H9 (cell line): ENCODE measurements at regions not wholly inside any gene's neighbourhood (a gene's known extent, or its start where the extent isn't known, plus 50 kb on each side); places are given as distances from the start of the nearest gene placed in this dataset.

ENCODE experiments used
- DNase-seq: peaks from one replicate; pipeline ENCODE4 v3.0.0-alpha.2; 2017
- H2AFZ ChIP-seq: one replicate; pipeline ENCODE4 v1.6.1; 2013; ENCODE audit warnings: mild to moderate bottlenecking, low read length, control low read depth, moderate library complexity
- H2AK5ac ChIP-seq: 2 replicates; pipeline ENCODE4 v1.6.1; 2013; ENCODE audit warnings: low read length, control low read depth, mixed read lengths; ENCODE audit not compliant: insufficient read length
- H2BK120ac ChIP-seq: one replicate; pipeline ENCODE4 v1.6.1; 2013; ENCODE audit warnings: low read depth, mild to moderate bottlenecking, low read length, control low read depth, inconsistent platforms; ENCODE audit not compliant: poor library complexity, severe bottlenecking
- H2BK12ac ChIP-seq: 2 replicates; pipeline ENCODE4 v1.6.1; 2013; ENCODE audit warnings: low read length, control low read depth, mixed read lengths, low read depth; ENCODE audit not compliant: insufficient read length
- H2BK15ac ChIP-seq: 2 replicates; pipeline ENCODE4 v1.6.1; 2013; ENCODE audit warnings: low read depth, low read length, control low read depth
- H2BK20ac ChIP-seq: one replicate; pipeline ENCODE4 v1.6.1; 2013; ENCODE audit warnings: low read depth, mild to moderate bottlenecking, low read length, control low read depth, inconsistent platforms; ENCODE audit not compliant: poor library complexity, severe bottlenecking
- H2BK5ac ChIP-seq: 2 replicates; pipeline ENCODE4 v1.6.1; 2013; ENCODE audit warnings: low read length, control low read depth, mixed read lengths; ENCODE audit not compliant: insufficient read length
- H3K14ac ChIP-seq: 2 replicates; pipeline ENCODE4 v1.6.1; 2013; ENCODE audit warnings: low read length, control low read depth; ENCODE audit not compliant: insufficient read depth
- H3K18ac ChIP-seq: 2 replicates; pipeline ENCODE4 v1.6.1; 2013; ENCODE audit warnings: low read depth, mild to moderate bottlenecking, mixed read lengths, low read length, control low read depth; ENCODE audit not compliant: insufficient read length
- H3K23ac ChIP-seq: 2 replicates; pipeline ENCODE4 v1.6.1; 2013; ENCODE audit warnings: low read length, control low read depth, mixed read lengths, low read depth; ENCODE audit not compliant: insufficient read length
- H3K23me2 ChIP-seq: 2 replicates; pipeline ENCODE4 v1.6.1; 2013; ENCODE audit warnings: low read depth, mild to moderate bottlenecking, mixed read lengths, low read length, control low read depth; ENCODE audit not compliant: insufficient read length, poor library complexity, severe bottlenecking
- H3K27ac ChIP-seq: 2 replicates; pipeline ENCODE4 v1.5.1; 2013; ENCODE audit warnings: low read length, control low read depth, mixed read lengths, low read depth; ENCODE audit not compliant: insufficient read length
- H3K27me3 ChIP-seq: 2 replicates; pipeline ENCODE4 v1.6.1; 2013; ENCODE audit warnings: low read length, control low read depth, inconsistent platforms; ENCODE audit not compliant: insufficient read depth
- H3K4ac ChIP-seq: 2 replicates; pipeline ENCODE4 v1.6.1; 2013; ENCODE audit warnings: low read depth, mild to moderate bottlenecking, control low read depth, inconsistent platforms, low read length, moderate library complexity
- H3K4me1 ChIP-seq: 2 replicates; pipeline ENCODE4 v1.6.1; 2013; ENCODE audit warnings: low read length, control low read depth, inconsistent platforms; ENCODE audit not compliant: insufficient read depth
- H3K4me2 ChIP-seq: 2 replicates; pipeline ENCODE4 v1.6.1; 2013; ENCODE audit warnings: low read length, control low read depth, mixed read lengths; ENCODE audit not compliant: insufficient read length, insufficient read depth
- H3K56ac ChIP-seq: 2 replicates; pipeline ENCODE4 v1.6.1; 2013; ENCODE audit warnings: low read depth, mild to moderate bottlenecking, mixed read lengths, low read length, control low read depth; ENCODE audit not compliant: insufficient read length
- H3K79me1 ChIP-seq: 2 replicates; pipeline ENCODE4 v1.6.1; 2013; ENCODE audit warnings: low read depth, mild to moderate bottlenecking, moderate library complexity, low read length, control low read depth, inconsistent platforms; ENCODE audit not compliant: insufficient read depth, poor library complexity, severe bottlenecking
- H3K79me2 ChIP-seq: 2 replicates; pipeline ENCODE4 v1.6.1; 2013; ENCODE audit warnings: low read length, control low read depth, inconsistent platforms; ENCODE audit not compliant: insufficient read depth
- H3K9ac ChIP-seq: 2 replicates; pipeline ENCODE4 v1.6.1; 2013; ENCODE audit warnings: low read length, control low read depth, mixed read lengths; ENCODE audit not compliant: insufficient read length; ENCODE audit errors: extremely low read depth
- H3K9me3 ChIP-seq: one replicate; pipeline ENCODE4 v1.6.1; 2013; ENCODE audit warnings: low read depth, low read length, inconsistent platforms; ENCODE audit not compliant: control insufficient read depth
- H3T11ph ChIP-seq: one replicate; pipeline ENCODE4 v1.6.1; 2013; ENCODE audit warnings: mild to moderate bottlenecking, low read length, control low read depth, inconsistent platforms
- H4K20me1 ChIP-seq: one replicate; pipeline ENCODE4 v1.6.1; 2013; ENCODE audit not compliant: control insufficient read depth, insufficient read length, insufficient read depth
- H4K5ac ChIP-seq: 2 replicates; pipeline ENCODE4 v1.6.1; 2013; ENCODE audit warnings: low read depth, mild to moderate bottlenecking, mixed read lengths, low read length, control low read depth; ENCODE audit not compliant: insufficient read length
- H4K8ac ChIP-seq: replicated peaks from 2 replicates; pipeline ENCODE4 v1.6.1; 2013; ENCODE audit warnings: low read length, control low read depth, mixed read lengths, low read depth; ENCODE audit not compliant: insufficient read length
- H4K91ac ChIP-seq: 2 replicates; pipeline ENCODE4 v1.6.1; 2013; ENCODE audit warnings: low read depth, mild to moderate bottlenecking, moderate library complexity, mixed read lengths, low read length, control low read depth; ENCODE audit not compliant: insufficient read length
- H3K27ac Mint-ChIP-seq, 3 experiments: 2 replicates in 2 of 3; 3 replicates in 1 of 3; pipeline ENCODE4 v1.8.0; 2020 to 2021; ENCODE audit warnings: mixed read lengths in 3 of 3, mild to moderate bottlenecking in 1 of 3, moderate library complexity in 1 of 3
- H3K27me3 Mint-ChIP-seq: 2 replicates; pipeline ENCODE4 v1.8.0; 2021; ENCODE audit warnings: low read depth, mild to moderate bottlenecking, moderate library complexity, mixed read lengths
- H3K36me3 Mint-ChIP-seq, 3 experiments: 2 replicates in 2 of 3; 3 replicates in 1 of 3; pipeline ENCODE4 v1.8.0; 2020 to 2021; ENCODE audit warnings: low read depth in 3 of 3, mixed read lengths in 3 of 3; ENCODE audit not compliant: insufficient read depth in 1 of 3
- H3K4me1 Mint-ChIP-seq, 2 experiments: 2 replicates each; pipeline ENCODE4 v1.8.0; 2020; ENCODE audit warnings: mixed read lengths in 2 of 2
- H3K4me3 Mint-ChIP-seq, 2 experiments: 2 replicates in 1 of 2; 3 replicates in 1 of 2; pipeline ENCODE4 v1.8.0; 2020 to 2021; ENCODE audit warnings: mild to moderate bottlenecking in 2 of 2, mixed read lengths in 2 of 2, moderate library complexity in 1 of 2
- H3K9me3 Mint-ChIP-seq, 2 experiments: 2 replicates in 1 of 2; 3 replicates in 1 of 2; pipeline ENCODE4 v1.8.0; 2020; ENCODE audit warnings: mild to moderate bottlenecking in 2 of 2, mixed read lengths in 2 of 2, moderate library complexity in 1 of 2
- CTCF ChIP-seq: fragments of 200-600 bp; sonication (generic); conservative IDR thresholded peaks from 3 replicates; pipeline ENCODE4 v1.8.0; 2021; ENCODE audit warnings: antibody characterized with exemption, mild to moderate bottlenecking
- WGBS: extraction: QIAGEN DNeasy Blood & Tissue Kit; methylation state at CpG from one replicate; pipeline ENCODE4 v1.1.7; 2013; ENCODE audit warnings: missing lambda C conversion rate, low lambda C conversion rate, mixed read lengths; ENCODE audit not compliant: insufficient read length; ENCODE audit errors: extremely low coverage; 5-methylcytosine and 5-hydroxymethylcytosine counted together

DNA sequence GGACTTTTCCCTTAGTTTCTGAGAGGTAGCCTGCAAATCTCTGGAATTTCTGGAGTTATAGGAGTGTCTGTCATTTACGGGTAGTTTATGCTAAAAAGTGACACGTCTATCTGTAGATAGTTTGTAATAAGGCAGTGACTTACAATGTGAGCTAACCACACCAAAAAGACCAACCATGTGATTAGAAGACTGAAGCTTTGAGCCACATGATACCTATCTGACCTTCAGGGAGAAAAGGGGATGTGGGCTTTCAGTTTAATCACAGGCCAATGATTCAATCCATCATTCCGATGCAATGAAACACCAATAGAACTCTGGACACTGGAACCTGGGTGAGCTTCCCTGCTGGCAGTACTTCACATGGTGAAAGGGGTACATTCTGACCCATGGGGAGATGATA lies 254.6 kb upstream of the GK2 start:
- Histone ChIP-seq H3K9ac (no peak overlapping the region), H2BK12ac (no peak overlapping the region), H3K23me2 (no peaks in the 10 kb centered on the region), H3K56ac (no peak overlapping the region), H3K79me2 (no peaks in the 10 kb centered on the region), H3K18ac (no peak overlapping the region), H3K23ac (no peak overlapping the region), H2BK5ac (no peak overlapping the region), H3K14ac (no peak overlapping the region), H2BK120ac (no peak overlapping the region), H2AFZ (no peak overlapping the region), H3K4ac (no peak overlapping the region), H2BK20ac (no peak overlapping the region), H2BK15ac (no peak overlapping the region), H3K27ac (no peak overlapping the region), H4K5ac (no peak overlapping the region), H4K8ac (no peak overlapping the region), H3T11ph (no peak overlapping the region), H3K27me3 (no peaks in the 10 kb centered on the region), H4K91ac (no peak overlapping the region), H2AK5ac (no peak overlapping the region), H3K79me1 (no peaks in the 10 kb centered on the region), H3K9me3 (no peaks in the 10 kb centered on the region), H3K4me2 (no peak overlapping the region), H4K20me1 (no peaks in the 10 kb centered on the region), H3K4me1 (no peaks in the 10 kb centered on the region)
- no peak overlapping the region for H3K4me3 Mint-ChIP-seq
- H3K4me1 Mint-ChIP-seq: no peaks in the 10 kb centered on the region
- no peaks in the 10 kb centered on the region; the same call in 1 of the 2 replicates for H3K27me3 Mint-ChIP-seq
- no peak for TF ChIP-seq CTCF
- H3K27ac Mint-ChIP-seq: no peak overlapping the region
- H3K9me3 Mint-ChIP-seq: peaks cover 22 to 26% of the 10 kb centered on the region in 2 experiments
- no CpG with 5 or more reads among the region's 3 CpGs for WGBS
- peaks cover 21 to 22% (median 22%) of the 10 kb centered on the region in 3 experiments for H3K36me3 Mint-ChIP-seq
- no peak for DNase-seq
